HEK293 (cell line): ENCODE measurements at regions not wholly inside any gene's neighbourhood (a gene's known extent, or its start where the extent isn't known, plus 50 kb on each side); places are given as distances from the start of the nearest gene placed in this dataset.

ENCODE experiments used
- CTCF ChIA-PET: fragments of 350-600 bp; formaldehyde crosslinking; extraction: SDS; loops from one replicate; lab custom pipeline; 2021; ENCODE audit warnings: antibody characterized with exemption; lab: Yijun Ruan, JAX
- POLR2A ChIA-PET: fragments of 300-600 bp; formaldehyde crosslinking; extraction: SDS; loops from one replicate; lab custom pipeline; 2020; ENCODE audit warnings: antibody characterized with exemption, inconsistent platforms; lab: Yijun Ruan, JAX
- H3K27ac ChIP-seq: fragments of 200-500 bp; sonication (Bioruptor generic); 2 replicates; pipeline ENCODE4 v1.5.1; 2014; ENCODE audit warnings: low read depth, low read length, control low read depth, inconsistent platforms; ENCODE audit errors: extremely low read depth
- H3K36me3 ChIP-seq, 2 experiments: fragments of 200-500 bp in 1 of 2; sonication (Bioruptor generic) in 1 of 2; 1 replicate in 1 of 2; 2 replicates in 1 of 2; pipeline ENCODE4 v1.5.1; 2014 to 2017; ENCODE audit warnings: inconsistent platforms in 2 of 2, low read length in 2 of 2; ENCODE audit not compliant: control insufficient read depth in 2 of 2, insufficient read depth in 1 of 2
- H3K4me1 ChIP-seq: fragments of 200-500 bp; sonication (Bioruptor generic); 2 replicates; pipeline ENCODE4 v1.5.1; 2014; ENCODE audit warnings: mild to moderate bottlenecking, low read length, inconsistent platforms; ENCODE audit not compliant: control insufficient read depth, insufficient read depth
- H3K4me3 ChIP-seq: 2 replicates; pipeline ENCODE4 v1.5.1; 2011; ENCODE audit warnings: low read depth, mild to moderate bottlenecking, control low read depth, low read length, moderate library complexity
- H3K9me3 ChIP-seq: fragments of 200-500 bp; sonication (Bioruptor generic); 2 replicates; pipeline ENCODE4 v1.5.1; 2014; ENCODE audit warnings: low read depth, low read length, inconsistent platforms; ENCODE audit not compliant: control insufficient read depth, insufficient read depth
- CTCF ChIP-seq: fragments of 450-650 bp; formaldehyde crosslinking; IDR thresholded peaks from 2 replicates; pipeline ENCODE4 v1.5.1; 2016; ENCODE audit warnings: missing biosample characterization, missing genetic modification characterization
- FEZF1 ChIP-seq: fragments of 450-650 bp; formaldehyde crosslinking; IDR thresholded peaks from 2 replicates; pipeline ENCODE4 v1.5.1; 2016; ENCODE audit warnings: missing biosample characterization, missing genetic modification characterization
- KLF1 ChIP-seq: fragments of 450-650 bp; formaldehyde crosslinking; IDR thresholded peaks from 2 replicates; pipeline ENCODE4 v1.5.1; 2016; ENCODE audit warnings: missing biosample characterization, missing genetic modification characterization
- OSR2 ChIP-seq: fragments of 450-650 bp; formaldehyde crosslinking; IDR thresholded peaks from 2 replicates; pipeline ENCODE4 v1.5.1; 2016; ENCODE audit warnings: missing biosample characterization, missing genetic modification characterization
- PATZ1 ChIP-seq: fragments of 450-650 bp; formaldehyde crosslinking; IDR thresholded peaks from 2 replicates; pipeline ENCODE4 v1.5.1; 2016; ENCODE audit warnings: missing biosample characterization, missing genetic modification characterization
- ZBTB11 ChIP-seq: fragments of 450-650 bp; formaldehyde crosslinking; conservative IDR thresholded peaks from 2 replicates; pipeline ENCODE4 v1.5.1; 2016; ENCODE audit warnings: low read depth, missing biosample characterization, missing genetic modification characterization
- ZEB2 ChIP-seq: fragments of 450-650 bp; formaldehyde crosslinking; IDR thresholded peaks from 2 replicates; pipeline ENCODE4 v1.5.1; 2016; ENCODE audit warnings: missing biosample characterization, missing genetic modification characterization
- ZFP37 ChIP-seq: fragments of 450-650 bp; formaldehyde crosslinking; IDR thresholded peaks from 2 replicates; pipeline ENCODE4 v1.5.1; 2016; ENCODE audit warnings: missing biosample characterization, missing genetic modification characterization
- ZNF10 ChIP-seq: fragments of 450-650 bp; formaldehyde crosslinking; IDR thresholded peaks from 2 replicates; pipeline ENCODE4 v1.5.1; 2017; ENCODE audit warnings: missing biosample characterization, missing genetic modification characterization
- ZNF132 ChIP-seq: fragments of 450-650 bp; formaldehyde crosslinking; IDR thresholded peaks from 2 replicates; pipeline ENCODE4 v1.5.1; 2017; ENCODE audit warnings: missing biosample characterization, missing genetic modification characterization, borderline replicate concordance
- ZNF140 ChIP-seq: fragments of 450-650 bp; formaldehyde crosslinking; IDR thresholded peaks from 2 replicates; pipeline ENCODE4 v1.5.1; 2016; ENCODE audit warnings: missing biosample characterization, missing genetic modification characterization
- ZNF155 ChIP-seq: fragments of 450-650 bp; formaldehyde crosslinking; IDR thresholded peaks from 2 replicates; pipeline ENCODE4 v1.5.1; 2016; ENCODE audit warnings: missing biosample characterization, missing genetic modification characterization
- ZNF157 ChIP-seq: fragments of 450-650 bp; formaldehyde crosslinking; IDR thresholded peaks from 2 replicates; pipeline ENCODE4 v1.5.1; 2016; ENCODE audit warnings: missing biosample characterization, missing genetic modification characterization
- ZNF16 ChIP-seq: fragments of 450-650 bp; formaldehyde crosslinking; IDR thresholded peaks from 2 replicates; pipeline ENCODE4 v1.5.1; 2016; ENCODE audit warnings: low read depth, missing biosample characterization, missing genetic modification characterization
- ZNF23 ChIP-seq: fragments of 450-650 bp; formaldehyde crosslinking; IDR thresholded peaks from 2 replicates; pipeline ENCODE4 v1.5.1; 2016; ENCODE audit warnings: missing biosample characterization, missing genetic modification characterization, borderline replicate concordance
- ZNF280C ChIP-seq: fragments of 450-650 bp; formaldehyde crosslinking; IDR thresholded peaks from 2 replicates; pipeline ENCODE4 v1.5.1; 2016; ENCODE audit warnings: missing biosample characterization, missing genetic modification characterization
- ZNF324 ChIP-seq: fragments of 450-650 bp; formaldehyde crosslinking; IDR thresholded peaks from 2 replicates; pipeline ENCODE4 v1.5.1; 2016; ENCODE audit warnings: missing biosample characterization, missing genetic modification characterization
- ZNF391 ChIP-seq: fragments of 450-650 bp; formaldehyde crosslinking; IDR thresholded peaks from 2 replicates; pipeline ENCODE4 v1.5.1; 2016; ENCODE audit warnings: low read depth, missing biosample characterization, missing genetic modification characterization, borderline replicate concordance
- ZNF394 ChIP-seq: fragments of 450-650 bp; formaldehyde crosslinking; IDR thresholded peaks from 2 replicates; pipeline ENCODE4 v1.5.1; 2016; ENCODE audit warnings: missing biosample characterization, missing genetic modification characterization, mild to moderate bottlenecking, moderate library complexity, borderline replicate concordance
- ZNF548 ChIP-seq: fragments of 450-650 bp; formaldehyde crosslinking; IDR thresholded peaks from 2 replicates; pipeline ENCODE4 v1.5.1; 2016; ENCODE audit warnings: missing biosample characterization, missing genetic modification characterization
- ZNF600 ChIP-seq: fragments of 450-650 bp; formaldehyde crosslinking; IDR thresholded peaks from 2 replicates; pipeline ENCODE4 v1.5.1; 2016; ENCODE audit warnings: missing biosample characterization, missing genetic modification characterization
- ZNF624 ChIP-seq: fragments of 450-650 bp; formaldehyde crosslinking; IDR thresholded peaks from 2 replicates; pipeline ENCODE4 v1.5.1; 2017; ENCODE audit warnings: missing biosample characterization, missing genetic modification characterization
- ZNF701 ChIP-seq: fragments of 450-650 bp; formaldehyde crosslinking; IDR thresholded peaks from 2 replicates; pipeline ENCODE4 v1.5.1; 2016; ENCODE audit warnings: missing biosample characterization, missing genetic modification characterization
- ZNF776 ChIP-seq: fragments of 450-650 bp; formaldehyde crosslinking; IDR thresholded peaks from 2 replicates; pipeline ENCODE4 v1.5.0; 2017; ENCODE audit warnings: missing biosample characterization, missing genetic modification characterization, borderline replicate concordance

- TF ChIP-seq FEZF1 (tag by site-specific recombination), result no peak
- no peak for TF ChIP-seq ZNF280C (tag by site-specific recombination)
- TF ChIP-seq ZNF132 (tag by site-specific recombination), result no peak
- TF ChIP-seq ZNF23 (tag by site-specific recombination), result no peak
- TF ChIP-seq ZEB2 (tag by site-specific recombination), result no peak
Measured at GRCh38 chr14:78081245-78081644, 88.9 kb upstream of the NRXN3 start (continued).

GRCh38 chr14:78083837-78084236 lies 86.3 kb upstream of the NRXN3 start:
- Histone ChIP-seq H3K27ac (no peak overlapping the region), H3K9me3 (no peaks in the 10 kb centered on the region), H3K4me1 (no peaks in the 10 kb centered on the region), H3K4me3 (no peak overlapping the region), H3K36me3 (no peaks in the 10 kb centered on the region)
- TF ChIP-seq ZBTB11 (tag by site-specific recombination) (no peak), ZNF16 (tag by site-specific recombination) (no peak), ZNF548 (tag by site-specific recombination) (no peak), KLF1 (no peak), ZNF394 (tag by site-specific recombination) (no peak), ZNF324 (tag by site-specific recombination) (no peak), ZNF140 (tag by site-specific recombination) (no peak), ZNF600 (tag by site-specific recombination) (no peak), CTCF (tag by site-specific recombination) (no peak), ZNF391 (tag by site-specific recombination) (no peak), PATZ1 (tag by site-specific recombination) (no peak), ZNF701 (tag by site-specific recombination) (no peak), ZNF157 (no peak), ZNF776 (tag by site-specific recombination) (no peak), ZNF624 (tag by site-specific recombination) (no peak), ZFP37 (tag by site-specific recombination) (no peak), ZNF10 (tag by site-specific recombination) (no peak), ZNF155 (tag by site-specific recombination) (no peak), OSR2 (tag by site-specific recombination) (no peak)
- ChIA-PET POLR2A (no interaction called here), CTCF (no interaction called here)
